ENCODE measurements at regions not wholly inside any gene's neighbourhood (a gene's known extent, or its start where the extent isn't known, plus 50 kb on each side); places are given as distances from the start of the nearest gene placed in this dataset.

DNA sequence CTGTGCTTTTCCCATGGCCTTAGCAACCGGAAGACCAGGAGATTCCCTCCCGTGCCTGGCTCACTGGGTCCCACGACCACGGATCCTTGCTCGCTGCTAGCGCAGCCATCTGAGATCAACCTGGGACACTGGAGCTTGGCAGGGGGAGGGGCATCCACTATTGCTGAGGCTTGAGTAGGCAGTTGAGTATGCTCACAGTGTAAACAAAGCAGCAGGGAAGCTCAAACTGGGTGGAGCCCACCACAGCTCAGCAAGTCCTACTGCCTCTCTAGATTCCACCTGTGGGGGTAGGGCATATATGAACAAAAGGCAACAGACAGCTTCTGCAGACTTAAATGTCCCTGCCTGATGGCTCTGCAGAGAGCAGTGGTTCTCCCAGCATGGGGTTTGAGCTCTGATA lies 697.0 kb downstream of the SORCS1 start:
- DNase-seq (ENCODE audit: low read depth, low spot score): peak; percentile 30

DNA sequence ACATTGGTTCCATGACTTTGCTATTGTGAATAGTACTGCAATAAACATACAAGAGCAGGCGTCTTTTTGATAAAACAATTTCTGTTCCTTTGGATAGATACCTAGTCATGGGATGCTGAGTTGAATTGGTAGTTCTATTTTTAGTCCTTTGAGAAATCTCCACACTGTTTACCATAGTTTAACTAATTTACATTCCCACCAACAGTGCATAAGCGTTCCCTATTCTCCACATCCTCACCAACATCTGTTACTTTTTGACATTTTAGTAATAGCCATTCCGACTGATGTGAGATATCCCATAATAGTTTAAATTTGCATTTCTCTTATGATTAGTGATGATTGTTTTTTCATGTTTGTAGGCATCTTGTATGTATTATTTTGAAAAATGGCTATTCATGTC lies 707.0 kb downstream of the SORCS1 start:
- DNase-seq (ENCODE audit: low read depth, low spot score): no peak

DNA sequence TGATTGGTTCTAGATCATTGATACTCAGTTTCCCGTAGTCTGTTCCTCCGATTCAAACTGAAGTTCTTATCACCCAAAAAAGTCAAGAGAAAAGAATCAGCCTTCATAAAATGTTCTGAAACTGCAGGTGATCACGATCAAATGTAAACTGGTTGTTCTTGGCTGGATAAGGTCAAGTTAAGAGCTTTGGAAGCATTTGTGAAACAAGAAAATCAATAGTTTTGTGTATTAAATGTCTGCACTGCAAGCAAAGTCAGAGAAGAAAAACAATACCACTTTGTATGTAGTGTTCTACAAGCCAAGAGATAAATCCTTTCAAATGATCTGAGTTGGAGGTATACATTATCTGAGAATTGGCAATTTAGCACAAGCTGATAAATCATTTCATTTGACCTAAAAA lies 710.3 kb downstream of the SORCS1 start:
- no peak for DNase-seq (ENCODE audit: low read depth, low spot score)

DNA sequence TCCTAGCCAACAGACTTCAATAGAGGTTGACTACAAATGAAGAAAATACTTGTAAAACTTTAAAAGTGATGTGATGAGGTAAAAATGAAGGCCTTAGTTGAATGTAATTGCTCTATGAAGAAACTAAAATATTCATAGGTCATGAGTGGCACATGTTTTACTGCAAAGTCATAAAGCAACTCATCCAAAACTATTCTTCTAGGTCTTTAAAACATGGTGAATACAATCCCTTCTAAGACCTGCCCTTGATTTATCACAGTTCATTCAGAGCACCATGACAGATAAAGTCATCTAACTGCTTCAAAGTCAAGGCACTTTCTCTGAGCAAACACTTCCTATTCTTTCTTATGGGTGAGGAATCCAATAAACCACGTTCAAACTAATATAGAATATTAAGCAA lies 713.5 kb downstream of the SORCS1 start:
- no peak for DNase-seq (ENCODE audit: low read depth, low spot score)

DNA sequence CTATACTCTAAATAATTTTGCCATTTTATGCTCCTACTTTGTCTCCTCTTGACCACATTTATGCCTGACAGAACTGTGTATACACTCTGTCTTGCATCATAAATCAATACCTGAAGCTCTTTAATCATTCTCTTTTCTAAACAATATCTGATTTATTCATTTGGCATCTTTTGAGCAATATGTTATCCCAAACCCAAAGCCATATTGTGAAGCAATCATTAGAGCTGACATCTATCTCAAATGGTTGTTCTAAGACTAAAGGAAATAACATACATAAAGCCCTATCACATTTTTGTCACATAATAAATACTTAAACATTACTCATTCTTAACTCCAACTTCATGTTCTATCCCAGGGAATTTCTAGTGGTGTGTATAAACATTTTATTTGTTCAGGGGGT lies 717.6 kb downstream of the SORCS1 start:
- DNase-seq (ENCODE audit: low read depth, low spot score): no peak

DNA sequence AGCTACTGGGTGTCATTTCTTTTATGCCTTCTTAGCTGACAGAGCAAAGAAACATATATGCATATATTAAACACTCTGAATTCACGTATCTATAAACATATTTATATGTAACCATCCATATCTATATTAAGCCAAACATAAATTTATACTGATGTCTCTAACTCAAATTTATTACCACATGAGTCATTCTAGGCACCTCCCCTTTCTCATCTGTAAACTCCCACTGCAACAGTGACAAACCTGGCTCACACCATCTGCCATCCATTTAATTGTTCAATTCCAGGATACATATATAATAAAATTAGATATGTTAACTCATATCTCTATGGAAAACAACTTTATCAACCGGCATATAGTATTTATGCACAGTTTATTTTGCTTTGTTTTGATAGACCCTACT lies 722.3 kb downstream of the SORCS1 start:
- no peak for DNase-seq (ENCODE audit: low read depth, low spot score)

DNA sequence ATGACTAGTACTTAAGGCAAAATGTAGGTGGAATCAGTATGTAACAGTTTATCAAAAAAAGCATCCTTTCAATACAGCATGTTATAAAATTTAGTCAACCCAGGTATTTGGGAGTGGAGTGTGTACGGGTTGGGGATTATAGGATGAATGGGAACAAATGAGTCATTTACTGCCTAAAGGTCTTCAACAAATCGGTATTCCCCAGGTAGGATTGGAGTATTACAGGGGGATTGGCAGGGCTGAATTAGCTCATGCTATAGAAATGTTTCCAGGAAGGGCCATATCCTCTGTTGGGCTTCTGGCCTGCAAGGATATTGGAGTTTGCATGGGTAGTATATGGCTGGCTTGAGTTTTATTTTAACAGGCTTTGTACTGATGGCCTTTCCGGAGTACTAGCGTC lies 723.7 kb downstream of the SORCS1 start:
- DNase-seq (ENCODE audit: low read depth, low spot score): no peak

DNA sequence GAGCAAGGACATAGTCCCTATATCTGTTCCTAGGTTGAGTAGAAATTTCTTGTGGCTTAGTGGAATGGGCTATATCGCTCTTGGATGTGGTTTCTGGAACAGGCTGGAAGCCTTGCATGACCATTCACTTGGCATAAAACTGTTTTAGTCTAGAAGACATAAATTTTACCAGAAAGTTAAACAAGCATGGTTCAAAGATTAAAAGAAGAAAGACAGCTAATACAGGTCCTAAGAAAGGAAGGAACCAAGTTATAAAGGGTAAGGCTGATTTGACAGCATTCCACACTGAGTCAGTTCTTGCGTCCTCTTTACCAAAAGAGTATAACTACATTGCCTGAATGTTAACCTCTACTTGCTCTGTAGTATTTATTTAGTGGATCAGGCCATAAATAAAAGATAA lies 724.2 kb downstream of the SORCS1 start:
- DNase-seq (ENCODE audit: low read depth, low spot score): no peak

DNA sequence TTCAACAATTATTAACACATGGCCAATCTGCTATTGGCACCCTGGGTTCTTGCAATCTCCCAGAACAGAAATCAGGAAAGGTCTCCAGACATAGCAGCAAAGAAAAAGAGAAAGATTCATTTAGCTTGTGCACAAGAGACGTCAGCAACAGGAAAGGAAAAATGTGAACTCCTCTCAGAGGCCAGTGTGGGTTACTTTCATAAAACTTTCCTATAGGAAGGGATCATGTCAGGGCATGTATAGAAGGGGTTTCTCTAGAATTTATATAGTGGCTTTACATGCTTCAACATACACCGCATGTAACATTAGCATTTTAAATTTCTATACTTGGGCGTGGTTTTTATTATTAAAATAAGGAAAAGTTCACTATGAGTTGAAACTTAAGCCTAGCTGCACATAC lies 725.1 kb downstream of the SORCS1 start:
- no peak for DNase-seq (ENCODE audit: low read depth, low spot score)

DNA sequence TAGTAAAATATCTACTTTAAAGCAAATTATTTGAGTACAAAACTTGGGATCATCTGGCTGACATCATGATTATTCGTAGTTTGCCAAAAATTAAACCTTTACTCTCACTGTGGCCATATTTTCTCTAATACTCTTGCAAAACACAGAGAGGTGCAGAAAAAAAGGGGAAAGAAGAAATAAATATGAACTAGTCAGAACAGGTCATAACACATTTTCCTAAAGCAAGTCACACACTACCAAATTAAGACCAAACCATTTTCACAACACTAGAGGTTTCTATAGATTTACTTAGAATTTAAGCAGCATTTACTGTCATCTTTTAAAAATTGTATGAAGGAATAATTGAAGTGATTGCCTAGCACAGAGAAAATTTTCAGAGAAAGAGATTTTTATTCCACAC lies 726.1 kb downstream of the SORCS1 start:
- DNase-seq (ENCODE audit: low read depth, low spot score): no peak

DNA sequence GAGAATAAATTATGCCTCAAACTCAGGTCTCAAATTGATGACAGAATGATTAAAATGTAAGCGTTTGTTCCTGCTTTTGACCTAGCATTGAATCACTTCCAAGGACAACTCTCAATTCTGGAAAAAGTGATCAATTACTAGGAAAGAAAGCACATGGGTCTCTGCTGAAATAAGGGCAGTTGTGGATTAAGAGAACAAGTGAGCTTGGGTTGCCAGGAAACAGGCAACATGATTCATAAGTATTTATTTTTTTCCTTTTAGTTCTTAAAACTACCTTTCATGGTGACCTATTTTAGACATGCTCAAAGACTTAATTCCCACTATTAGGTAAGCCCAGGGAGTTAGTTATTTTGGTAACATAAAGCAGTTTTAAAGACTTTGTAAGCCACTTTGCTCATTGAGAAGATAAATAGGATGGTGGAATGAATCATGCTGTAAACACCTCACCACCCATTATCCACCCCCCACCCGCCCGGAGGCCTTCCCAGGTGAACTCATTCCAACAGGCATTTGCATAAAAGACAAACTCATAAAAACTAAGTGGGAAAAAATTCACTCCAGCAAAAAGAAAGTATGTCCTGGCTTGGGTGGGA lies 728.3 kb downstream of the SORCS1 start:
- no peak for DNase-seq (ENCODE audit: low read depth, low spot score)

DNA sequence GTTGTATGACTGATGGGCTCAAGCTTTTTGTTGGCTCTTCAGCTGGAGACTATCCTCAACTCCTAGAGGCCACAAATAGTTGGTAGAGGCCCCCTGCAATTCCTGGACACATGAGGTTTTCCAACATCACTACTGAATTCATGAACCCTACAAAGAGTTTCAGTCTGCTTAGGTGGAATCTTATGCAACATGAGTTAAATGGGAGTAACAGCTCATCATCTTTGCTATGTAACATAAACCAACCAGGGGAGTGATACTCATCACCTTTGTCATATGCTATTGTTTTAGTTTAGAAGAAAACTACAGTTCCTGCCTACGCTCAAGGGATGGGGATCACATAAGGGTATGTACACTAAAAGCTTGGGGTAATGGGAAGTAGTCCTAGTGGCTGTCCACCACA lies 729.4 kb downstream of the SORCS1 start:
- no peak for DNase-seq (ENCODE audit: low read depth, low spot score)

DNA sequence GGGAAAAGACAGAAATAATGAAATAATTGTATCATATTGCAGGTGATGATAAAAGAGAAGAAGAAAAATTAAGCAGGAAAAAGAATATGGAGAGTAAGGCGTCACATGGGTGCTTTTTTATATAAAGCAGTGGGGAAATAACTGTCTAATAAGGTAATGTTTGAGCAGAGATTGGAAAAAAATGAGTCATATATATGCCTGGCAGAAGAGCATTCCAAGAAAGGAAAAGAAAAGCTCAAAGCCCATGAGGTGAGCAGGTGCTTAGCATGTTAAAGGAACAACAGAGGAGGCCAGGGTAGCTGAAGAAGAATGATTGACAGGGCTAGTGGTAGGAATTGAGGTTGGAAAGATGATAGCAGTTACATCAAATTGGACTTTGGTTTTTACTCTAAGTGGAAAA lies 739.5 kb downstream of the SORCS1 start:
- no peak for DNase-seq (ENCODE audit: low read depth, low spot score)

DNA sequence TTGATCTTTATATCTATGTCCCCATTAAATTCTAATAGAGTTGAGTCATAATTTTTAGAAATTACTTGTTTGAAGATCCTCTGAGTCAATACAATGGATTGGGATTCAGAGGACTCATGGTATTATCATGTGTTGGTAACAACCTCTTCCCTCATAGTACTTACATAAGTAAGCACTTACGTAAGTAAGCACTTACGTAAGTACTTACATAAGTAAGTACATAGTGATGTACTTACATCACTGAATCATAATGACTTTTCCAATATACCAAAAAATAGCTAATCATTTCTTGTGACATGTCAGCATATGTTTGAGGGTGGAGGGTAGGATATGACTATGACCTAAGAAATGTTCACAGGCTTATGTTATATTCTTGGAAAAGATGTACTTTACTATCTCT lies 740.5 kb downstream of the SORCS1 start:
- DNase-seq (ENCODE audit: low read depth, low spot score): no peak

DNA sequence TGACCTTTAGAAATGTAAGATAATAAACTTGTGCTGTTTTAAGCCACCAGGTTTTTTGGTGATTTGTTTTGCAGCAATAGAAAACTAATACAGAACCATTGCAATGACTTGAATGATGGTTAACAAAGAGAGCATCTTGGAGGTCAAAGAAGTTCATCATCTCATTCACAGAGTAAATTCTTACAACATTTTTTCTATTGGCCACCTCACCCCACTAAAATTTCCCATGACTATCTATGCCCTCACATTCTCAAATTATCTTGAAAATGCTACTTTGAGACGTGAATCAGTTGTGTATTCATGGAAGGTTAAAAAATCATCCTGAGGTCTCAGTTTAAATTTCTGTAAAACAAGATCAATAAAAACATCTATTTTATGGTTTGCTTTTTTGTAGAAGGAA lies 754.2 kb downstream of the SORCS1 start:
- DNase-seq (ENCODE audit: low read depth, low spot score): no peak

DNA sequence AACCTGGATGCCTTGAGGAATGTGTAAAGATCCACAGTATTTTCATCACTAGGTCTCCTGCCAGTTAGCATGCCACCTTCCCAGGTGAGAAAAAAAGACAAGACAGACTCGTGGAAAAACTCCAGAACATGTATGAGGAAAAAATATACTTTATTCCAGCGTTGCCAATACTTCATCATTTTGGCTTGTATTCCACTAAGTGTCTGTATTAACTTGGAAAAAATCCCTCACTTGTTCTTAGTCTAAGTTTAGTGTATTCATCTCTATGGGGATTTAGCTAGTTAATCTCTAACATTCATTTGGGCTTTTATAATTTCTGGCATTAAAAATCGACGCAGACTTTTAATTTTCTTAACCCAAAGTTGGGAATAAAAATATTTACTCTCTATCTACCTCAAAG lies 759.4 kb downstream of the SORCS1 start:
- DNase-seq (ENCODE audit: low read depth, low spot score): no peak

DNA sequence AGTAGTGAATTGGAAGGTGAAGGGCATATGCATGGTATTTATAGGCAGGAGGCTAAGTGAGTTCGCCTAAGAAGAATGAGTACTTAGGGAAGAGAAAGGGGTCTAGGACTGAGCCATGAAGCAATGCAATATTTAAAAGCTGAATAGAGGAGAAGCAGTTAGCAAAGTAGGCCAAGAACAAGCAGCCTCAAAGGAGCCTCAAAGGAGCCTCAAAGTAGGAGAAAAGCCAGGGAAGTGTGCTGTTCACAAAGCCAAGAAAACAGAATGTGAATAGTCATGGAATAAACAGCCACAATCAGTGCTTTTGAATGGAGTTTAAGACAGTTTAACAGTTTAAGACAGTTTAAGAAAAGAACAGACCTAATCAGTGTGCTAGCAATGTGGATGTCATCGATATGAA lies 762.0 kb downstream of the SORCS1 start:
- no peak for DNase-seq (ENCODE audit: low read depth, low spot score)

DNA sequence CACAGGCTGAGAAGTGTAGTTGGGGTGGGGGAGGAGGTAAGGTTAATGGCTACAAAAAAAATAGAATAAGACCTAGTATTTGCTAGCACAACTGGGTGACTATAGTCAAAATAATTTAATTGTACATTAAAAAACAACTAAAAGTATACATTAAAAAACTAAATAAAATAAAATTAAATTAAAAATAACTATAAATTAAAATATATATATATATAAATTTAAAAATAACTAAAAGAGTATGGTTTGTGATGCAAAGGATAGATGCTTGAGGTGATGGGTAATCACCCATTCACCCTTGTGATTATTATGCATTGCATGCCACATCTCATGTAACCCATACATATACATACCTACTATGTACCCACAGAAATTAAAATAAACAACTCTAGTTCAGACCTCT lies 762.5 kb downstream of the SORCS1 start:
- DNase-seq (ENCODE audit: low read depth, low spot score): no peak

DNA sequence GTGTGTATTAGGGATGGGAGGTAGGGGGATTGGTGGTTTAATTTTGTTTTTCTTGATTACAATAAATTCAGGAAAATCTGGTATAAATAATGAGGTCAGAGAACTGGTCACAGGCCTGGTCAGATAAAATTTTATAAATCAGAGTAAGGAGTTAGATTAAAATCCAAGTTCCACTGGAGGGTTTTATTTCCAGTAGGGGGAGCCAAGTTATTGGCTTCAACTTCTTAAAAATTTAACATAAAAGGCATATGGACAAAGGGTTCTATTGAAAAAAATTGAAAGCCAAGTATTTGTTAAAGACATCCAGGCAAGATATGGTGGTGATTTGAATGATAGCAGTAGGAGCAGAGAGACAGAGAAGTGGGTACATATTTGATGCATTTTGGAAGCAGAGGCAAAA lies 763.3 kb downstream of the SORCS1 start:
- no peak for DNase-seq (ENCODE audit: low read depth, low spot score)

DNA sequence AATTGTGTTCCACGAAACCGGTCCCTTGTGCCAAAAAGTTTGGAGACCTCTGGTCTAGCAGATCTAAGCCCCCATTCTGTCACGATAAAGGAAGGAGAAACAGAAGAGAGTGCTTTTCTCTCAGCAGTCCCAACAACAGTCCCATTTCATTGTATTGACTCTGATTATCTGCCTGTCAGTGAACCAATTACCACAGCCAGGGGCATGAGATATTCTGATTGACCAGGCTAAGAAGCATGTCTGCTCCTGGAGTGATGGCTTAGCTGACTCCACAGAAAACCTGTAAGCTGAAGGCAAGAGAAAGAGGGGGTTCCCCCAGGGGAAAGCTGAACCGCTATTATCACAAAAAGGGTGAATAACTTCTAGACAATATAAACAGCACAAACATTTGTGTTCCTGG lies 765.4 kb downstream of the SORCS1 start:
- DNase-seq (ENCODE audit: low read depth, low spot score): no peak

DNA sequence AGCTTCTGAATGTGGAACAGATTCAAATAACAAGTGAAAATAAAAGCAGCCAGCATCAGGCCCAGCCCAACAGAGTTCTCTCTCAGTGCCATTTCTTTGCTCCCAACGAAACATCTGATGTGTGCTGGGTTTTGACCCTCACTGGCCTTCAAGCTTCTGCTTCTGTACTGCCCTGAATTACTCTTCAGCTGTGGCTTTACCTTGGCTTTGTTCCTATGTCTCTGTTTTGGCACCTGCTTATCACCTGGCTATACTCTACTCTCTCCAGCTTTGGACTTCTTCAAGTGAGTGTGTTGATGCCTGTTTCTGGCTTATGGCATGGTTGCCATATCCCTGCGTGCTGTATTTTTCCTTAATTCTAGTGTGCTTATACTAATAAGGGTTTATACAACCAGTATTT lies 768.3 kb downstream of the SORCS1 start:
- no peak for DNase-seq (ENCODE audit: low read depth, low spot score)

DNA sequence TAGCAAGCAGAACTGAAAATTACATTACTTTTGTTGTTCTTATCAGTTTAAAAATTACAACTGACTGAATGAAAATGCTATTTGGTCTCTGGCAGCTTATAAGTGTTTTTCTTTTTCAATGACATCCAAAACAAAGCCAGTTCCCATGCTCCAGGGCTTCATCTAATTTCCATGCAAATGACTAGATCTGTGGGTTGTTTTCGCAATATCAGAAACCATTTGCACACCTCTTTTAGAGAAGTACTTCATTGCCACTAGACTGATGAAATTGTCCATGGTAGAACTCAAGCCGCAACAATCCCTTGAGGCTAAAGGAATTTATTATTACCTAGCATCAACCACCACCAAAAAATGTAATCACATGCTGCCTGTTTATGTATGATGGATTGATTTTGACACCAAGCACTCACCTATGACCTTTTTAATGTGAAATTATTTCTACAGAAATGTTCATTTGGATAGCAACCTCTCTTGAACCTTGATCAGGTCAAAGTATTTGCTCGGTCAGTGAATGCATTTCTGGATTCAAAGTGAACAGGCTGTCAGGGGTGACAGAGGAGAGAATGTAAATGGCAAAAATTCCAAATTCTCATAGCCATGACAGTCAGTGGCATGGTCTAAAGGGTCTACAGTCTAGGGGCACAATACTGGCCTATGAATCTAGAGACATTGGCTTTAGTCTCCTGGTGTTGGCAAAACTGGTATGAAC lies 769.3 kb downstream of the SORCS1 start:
- no peak for DNase-seq (ENCODE audit: low read depth, low spot score)

DNA sequence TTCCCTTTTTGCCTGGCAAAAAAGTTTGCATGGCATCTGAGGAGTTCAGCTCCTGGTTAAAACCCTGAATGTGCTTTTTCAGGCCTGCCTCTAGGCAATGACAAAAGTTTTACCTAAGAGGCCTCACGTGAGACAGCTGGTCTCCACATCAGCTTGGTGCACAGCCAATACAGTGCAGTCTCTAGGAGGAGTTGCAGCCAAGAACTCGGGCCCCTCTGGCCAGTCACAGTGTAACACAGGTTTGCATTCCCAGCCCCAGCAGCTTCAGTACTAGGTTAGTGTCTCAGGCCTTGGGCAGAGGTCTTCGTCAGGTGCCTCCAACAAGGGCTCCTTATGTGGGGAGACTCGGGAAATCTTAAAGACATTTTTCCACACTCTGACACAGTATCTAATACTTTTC lies 771.7 kb downstream of the SORCS1 start:
- DNase-seq (ENCODE audit: low read depth, low spot score): no peak

DNA sequence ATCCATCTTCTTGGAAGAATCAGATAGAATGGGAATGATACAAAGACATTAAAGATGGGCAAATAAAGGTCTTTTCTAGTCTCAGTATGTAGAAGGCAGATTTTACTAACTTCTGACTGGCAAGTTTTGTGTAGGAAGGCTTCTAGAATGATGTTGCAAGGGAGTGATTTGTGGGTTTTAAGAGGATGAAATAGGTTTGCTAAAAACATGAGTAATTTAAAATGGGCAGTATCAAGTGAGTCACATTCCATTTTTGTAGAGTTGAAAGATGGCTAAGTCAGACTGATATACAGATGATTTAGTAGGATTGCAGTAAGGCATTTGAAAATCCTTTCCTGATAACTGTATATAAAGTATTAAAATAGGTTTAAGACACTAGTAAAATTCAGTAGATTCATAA lies 777.4 kb downstream of the SORCS1 start:
- no peak for DNase-seq (ENCODE audit: low read depth, low spot score)

All from iPS DF 19.7 (cell line).